ENCODE measurements at regions not wholly inside any gene's neighbourhood (a gene's known extent, or its start where the extent isn't known, plus 50 kb on each side); places are given as distances from the start of the nearest gene placed in this dataset.

- TF ChIP-seq CTCF (IDR thresholded peaks at IDR 0.05) (no peak), EP300 (IDR thresholded peaks at IDR 0.05) (no peak), POLR2A (IDR thresholded peaks at IDR 0.05) (no peak)
Observed at GRCh38 chr14:82067221-82067875, 533.7 kb upstream of the SEL1L start.

Data from ovary (tissue), 3 donors.